DMS 273 treated with DMSO at 0.1 percent for 48 hours (cell line): ENCODE measurements at regions not wholly inside any gene's neighbourhood (a gene's known extent, or its start where the extent isn't known, plus 50 kb on each side); places are given as distances from the start of the nearest gene placed in this dataset.
"Not testable (repeated sequence)": the region's sequence is repeated elsewhere in the genome, so short reads cannot be mapped to it uniquely, and the experiment has no call there.

Experiments used
- DNase-seq: peaks from one replicate; lab custom pipeline; 2025; lab: John Stamatoyannopoulos, UW

DNA sequence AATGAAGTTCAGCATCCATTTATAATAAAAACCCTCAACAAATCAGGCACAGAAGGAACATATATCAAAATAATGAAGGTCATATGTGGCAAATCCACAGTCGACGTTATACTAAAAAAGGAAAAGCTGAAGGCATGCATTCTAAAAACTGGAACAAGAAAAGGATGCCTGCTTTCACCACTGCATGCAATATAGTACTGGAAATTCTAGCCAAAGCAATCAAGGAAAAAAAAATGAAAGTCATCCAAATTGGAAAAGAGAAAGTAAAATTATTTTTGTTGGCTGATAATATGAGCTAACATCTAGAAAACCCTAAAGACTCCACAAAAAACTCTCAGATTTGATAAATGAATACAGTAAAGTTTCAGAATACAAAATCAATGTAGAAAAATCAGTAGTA, 1123.2 kb downstream of the TBL1XR1 start:
- DNase-seq, result no peak

DNA sequence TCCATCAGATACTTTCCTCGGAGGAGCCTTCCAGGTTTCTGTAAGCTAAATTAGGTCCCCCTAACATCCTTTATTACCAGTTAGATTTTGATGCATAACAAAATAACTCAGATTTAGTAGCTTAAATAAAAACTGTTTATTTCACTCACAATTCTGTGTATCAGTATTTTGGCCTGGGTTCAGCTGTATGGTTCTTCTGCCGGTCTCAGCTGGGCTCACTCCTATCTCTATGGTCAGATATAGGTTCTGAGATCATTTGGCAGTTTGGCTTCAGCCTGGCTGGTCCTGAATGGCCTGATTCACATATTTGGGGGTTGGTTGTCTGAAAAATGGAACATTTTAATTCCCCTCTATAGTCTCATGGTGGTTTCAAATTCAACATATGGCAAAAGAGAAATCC, 1125.3 kb downstream of the TBL1XR1 start:
- no peak for DNase-seq

DNA sequence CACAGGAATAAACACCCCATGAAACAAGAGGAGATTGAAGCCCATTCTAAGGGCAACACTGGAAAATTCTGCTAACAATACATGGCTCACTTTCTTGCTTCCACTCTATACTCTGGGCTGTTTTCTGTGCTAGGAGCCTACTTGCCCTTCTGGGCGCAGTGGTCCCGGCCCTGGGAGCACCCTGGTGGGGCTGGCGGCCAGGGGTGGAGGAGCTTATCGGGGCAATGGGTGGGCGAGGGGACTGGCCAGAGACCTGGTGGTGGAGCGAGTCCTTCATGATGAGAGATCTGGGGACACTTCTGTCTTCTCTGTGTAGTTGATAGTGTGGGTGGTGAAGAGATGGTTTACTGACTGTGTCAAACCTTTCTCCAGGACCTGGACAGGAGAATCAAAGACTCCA, 1128.5 kb downstream of the TBL1XR1 start:
- no peak for DNase-seq

- DNase-seq, result no peak
These were observed 1138.4 kb downstream of the TBL1XR1 start for GRCh38 chr3:176058856-176059255.

GRCh38 chr3:176055836-176056235, 1141.4 kb downstream of the TBL1XR1 start:
- no peak for DNase-seq

DNA sequence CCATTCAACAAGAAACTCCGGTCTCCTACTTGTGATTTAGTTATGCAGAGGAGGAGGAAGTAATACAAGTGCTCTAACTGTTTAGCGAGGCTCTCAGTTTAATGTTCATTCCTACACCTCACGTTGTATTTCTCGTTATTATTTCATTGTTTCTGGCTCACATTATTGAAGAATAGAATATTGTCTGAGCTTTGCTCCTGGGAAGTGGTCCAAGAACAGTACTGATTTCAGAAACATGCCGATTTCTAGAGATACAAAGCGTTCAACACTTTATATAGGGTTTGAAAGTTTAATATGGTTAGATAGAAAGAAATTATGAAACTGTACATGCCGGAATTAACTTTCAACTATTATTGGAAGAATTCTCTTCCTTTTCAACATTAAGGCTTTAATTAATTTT, 1145.5 kb downstream of the TBL1XR1 start:
- DNase-seq, result no peak

DNA sequence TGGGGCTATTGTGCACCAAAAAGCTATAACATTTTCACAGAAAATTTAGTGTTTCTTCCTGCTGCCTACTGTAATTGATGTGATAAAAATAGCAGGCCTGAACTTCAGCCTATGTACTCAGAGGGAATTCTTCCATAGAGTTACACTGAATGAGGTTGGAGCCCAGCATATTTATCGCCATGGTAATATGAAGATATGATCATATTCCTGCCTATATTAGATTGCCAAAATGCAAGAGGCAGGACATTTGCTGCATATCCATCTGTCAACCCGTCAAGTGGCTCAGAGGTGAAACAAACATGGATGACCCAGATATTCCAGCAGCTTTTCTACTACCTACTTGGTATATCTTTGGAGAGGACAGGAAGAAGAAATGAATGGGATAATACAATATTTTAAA, 1150.6 kb downstream of the TBL1XR1 start:
- DNase-seq, result no peak

GRCh38 chr3:176041812-176042211, 1155.5 kb downstream of the TBL1XR1 start:
- DNase-seq, result no peak

- DNase-seq, result no peak
These were observed 1156.1 kb downstream of the TBL1XR1 start for GRCh38 chr3:176041185-176041584.

- no peak for DNase-seq
These were observed 1159.6 kb downstream of the TBL1XR1 start for GRCh38 chr3:176037636-176038035.

- DNase-seq, result no peak
These were observed 1165.2 kb downstream of the TBL1XR1 start for GRCh38 chr3:176032043-176032442.

DNA sequence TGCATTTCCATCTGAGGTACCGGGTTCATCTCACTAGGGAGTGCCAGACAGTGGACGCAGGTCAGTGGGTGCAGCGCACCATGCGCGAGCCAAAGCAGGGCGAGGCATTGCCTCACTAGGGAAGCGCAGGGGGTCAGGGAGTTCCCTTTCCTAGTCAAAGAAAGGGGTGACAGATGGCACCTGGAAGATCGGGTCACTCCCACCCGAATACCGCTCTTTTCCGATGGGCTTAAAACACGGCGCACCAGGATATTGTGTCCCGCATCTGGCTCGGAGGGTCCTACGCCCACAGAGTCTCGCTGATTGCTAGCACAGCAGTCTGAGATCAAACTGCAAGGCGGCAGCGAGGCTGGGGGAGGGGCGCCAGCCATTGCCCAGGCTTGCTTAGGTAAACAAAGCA, 1157.1 kb downstream of the NAALADL2 start:
- DNase-seq, result not testable (repeated sequence)

DNA sequence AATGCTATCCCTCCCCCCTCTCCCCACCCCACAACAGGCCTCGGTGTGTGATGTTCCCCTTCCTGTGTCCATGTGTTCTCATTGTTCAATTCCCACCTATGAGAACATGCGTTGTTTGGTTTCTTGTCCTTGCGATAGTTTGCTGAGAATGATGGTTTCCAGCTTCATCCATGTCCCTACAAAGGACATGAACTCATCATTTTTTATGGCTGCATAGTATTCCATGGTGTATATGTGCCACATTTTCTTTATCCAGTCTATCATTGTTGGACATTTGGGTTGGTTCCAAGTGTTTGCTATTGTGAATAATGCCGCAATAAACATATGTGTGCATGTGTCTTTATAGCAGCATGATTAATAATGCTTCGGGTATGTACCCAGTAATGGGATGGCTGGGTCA, 1156.1 kb downstream of the NAALADL2 start:
- not testable (repeated sequence) for DNase-seq

DNA sequence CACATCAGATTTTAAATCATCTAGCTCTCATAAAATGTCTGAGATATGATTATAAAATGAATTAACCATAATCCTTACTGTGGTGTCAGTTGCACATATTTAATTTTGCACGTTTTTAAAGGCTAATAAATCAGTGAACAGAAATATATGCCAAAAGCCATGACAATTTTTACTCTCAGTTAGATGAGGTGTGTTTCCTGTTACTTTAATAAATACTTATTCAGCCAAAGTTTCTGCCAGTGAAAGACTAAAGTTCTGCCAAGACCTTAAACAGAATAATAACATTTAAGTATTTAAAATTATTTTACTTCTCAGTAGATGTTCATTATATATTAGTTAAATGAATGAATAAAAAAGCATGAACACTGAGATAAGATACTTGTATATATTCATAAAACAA, 1150.1 kb downstream of the NAALADL2 start:
- no peak for DNase-seq

- DNase-seq, result no peak
These were observed 1146.4 kb downstream of the NAALADL2 start for GRCh38 chr3:176005564-176005963.

GRCh38 chr3:175989161-175989560, 1130.0 kb downstream of the NAALADL2 start:
- DNase-seq, result no peak

DNA sequence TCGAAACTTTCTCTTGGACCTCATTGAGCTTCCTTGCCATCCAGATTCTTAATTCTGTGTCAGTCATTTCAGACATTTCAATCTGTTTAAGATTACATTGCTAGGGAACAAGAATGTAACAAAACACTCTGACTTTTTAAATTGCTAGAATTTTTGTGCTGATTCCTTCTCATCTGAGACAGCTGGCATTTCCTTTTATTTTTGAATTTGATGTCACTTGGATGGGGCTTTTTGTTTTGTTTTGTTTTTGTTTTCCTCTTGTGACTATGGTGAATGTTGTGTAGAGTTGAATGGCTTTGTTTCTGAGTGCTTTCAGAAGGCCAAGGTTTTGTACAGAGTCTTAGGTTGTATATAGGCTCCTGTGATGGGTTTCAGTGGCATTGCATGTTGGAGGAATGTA, 1129.3 kb downstream of the NAALADL2 start:
- DNase-seq, result no peak

DNA sequence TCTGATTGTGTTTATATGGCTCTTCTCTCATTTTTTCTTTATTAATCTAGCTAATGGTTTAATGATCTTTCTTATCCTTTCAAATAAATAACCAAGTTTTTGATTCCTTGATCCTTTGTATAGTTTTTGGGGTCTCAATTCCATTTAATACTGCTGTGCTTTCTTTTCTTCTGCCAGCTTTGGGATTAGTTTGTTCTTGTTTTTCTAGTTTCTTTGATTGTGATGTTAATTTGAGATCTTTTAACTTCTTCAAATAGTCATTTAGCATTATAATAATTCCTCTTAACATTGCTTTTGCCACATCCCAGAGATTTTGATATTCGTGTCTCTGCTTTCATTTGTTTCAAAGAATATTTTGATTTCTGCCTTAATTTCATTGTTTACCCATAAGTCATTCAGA, 1126.6 kb downstream of the NAALADL2 start:
- DNase-seq, result no peak

GRCh38 chr3:175983379-175983778, 1124.2 kb downstream of the NAALADL2 start:
- DNase-seq, result no peak

GRCh38 chr3:175980486-175981090, 1121.5 kb downstream of the NAALADL2 start:
- no peak for DNase-seq

DNA sequence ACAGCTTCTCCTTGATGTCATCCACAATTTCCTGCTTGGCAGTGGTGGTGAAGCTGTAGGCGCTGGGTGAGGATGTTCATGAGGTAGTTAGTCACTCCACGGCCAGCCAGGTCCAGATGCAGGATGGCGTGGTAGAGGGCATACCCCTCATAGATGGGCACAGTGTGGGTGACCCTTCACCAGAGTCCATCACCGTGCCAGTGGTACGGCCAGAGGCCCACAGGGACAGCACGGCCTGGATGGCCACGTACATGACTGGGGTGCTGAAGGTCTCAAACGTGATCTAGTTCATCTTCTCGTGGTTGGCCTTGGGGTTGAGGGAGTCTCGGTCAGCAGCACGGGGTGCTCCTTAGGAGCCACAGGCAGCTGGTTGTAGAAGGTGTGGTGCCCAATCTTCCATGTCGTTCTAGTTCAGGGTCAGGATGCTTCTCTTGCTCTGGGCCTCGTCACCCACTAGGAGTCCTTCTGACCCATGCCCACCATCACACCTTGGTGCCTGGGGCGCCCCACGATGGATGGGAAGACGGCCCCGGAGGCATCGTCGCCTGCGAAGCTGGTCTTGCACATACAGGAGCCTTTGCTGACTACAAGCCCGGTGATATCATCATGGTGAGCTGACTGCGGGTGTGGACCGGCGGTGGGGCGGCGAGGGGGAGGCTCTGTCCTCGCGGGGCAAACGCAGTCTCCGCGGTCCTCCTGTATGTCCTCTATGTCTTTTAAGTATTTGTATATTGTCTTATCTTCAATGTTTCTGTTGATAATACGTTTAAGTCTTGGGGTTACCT, 1119.0 kb downstream of the NAALADL2 start:
- DNase-seq, result no peak

DNA sequence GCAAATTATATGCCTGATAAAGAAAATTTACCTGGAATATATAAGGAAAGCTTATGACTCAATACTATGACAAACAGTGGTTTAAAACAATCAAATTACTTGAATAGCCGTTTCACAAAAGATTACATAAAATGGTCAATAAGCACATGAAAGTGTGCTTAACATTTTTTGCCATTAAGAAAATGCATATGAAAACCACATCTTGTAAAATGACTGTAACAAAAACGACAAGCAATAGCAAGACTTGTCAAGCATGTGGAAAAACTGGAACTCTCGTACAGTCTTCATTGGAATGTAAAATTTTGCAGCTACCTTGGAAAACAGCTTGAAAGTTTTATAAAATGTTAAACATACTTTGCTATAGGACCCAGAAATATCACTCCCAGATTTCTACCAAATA, 1110.3 kb downstream of the NAALADL2 start:
- DNase-seq, result no peak

DNA sequence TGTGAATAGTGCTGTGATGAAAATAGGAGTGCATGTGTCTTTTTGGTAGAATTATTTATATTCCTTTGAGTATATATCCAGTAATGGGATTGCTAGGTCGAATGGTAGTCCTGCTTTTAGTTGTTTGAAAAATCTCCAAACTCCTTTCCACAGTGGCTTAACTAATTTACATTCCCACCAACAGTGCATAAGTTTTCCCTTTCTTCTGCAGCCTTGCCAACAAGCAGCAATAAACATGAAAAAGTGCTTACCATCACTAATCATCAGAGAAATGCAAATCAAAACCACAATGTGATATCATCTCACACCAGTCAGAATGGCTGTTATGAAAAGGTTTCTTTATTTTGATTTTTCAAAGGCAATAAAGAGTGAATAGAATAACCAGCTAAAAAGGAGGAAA, 1105.9 kb downstream of the NAALADL2 start:
- no peak for DNase-seq

GRCh38 chr3:175957427-175957826, 1098.3 kb downstream of the NAALADL2 start:
- no peak for DNase-seq
